ENCODE measurements at regions not wholly inside any gene's neighbourhood (a gene's known extent, or its start where the extent isn't known, plus 50 kb on each side); places are given as distances from the start of the nearest gene placed in this dataset.

GRCh38 chr10:10772411-10772810 lies 245.3 kb upstream of the CELF2 start:
- dilution Hi-C loops (cut with MboI; ENCODE audit: extremely low pct_ligation_motif_present, low sequenced_read_pairs), result no loop called here
- no peak for FAIRE-seq

GRCh38 chr10:10772874-10773508 lies 244.7 kb upstream of the CELF2 start:
- Histone ChIP-seq H3K9ac (replicated peaks; ENCODE audit: extremely low read depth, insufficient read depth, low read length) (no peak overlapping the region), H3K27me3 (ENCODE audit: control insufficient read depth in 2 of 2, insufficient read depth in 2 of 2, low read length in 2 of 2) (no peaks in the 10 kb centered on the region), H3K4me2 (ENCODE audit: insufficient read depth, low read length) (no peak overlapping the region), H3K4me1 (ENCODE audit: control insufficient read depth, extremely low read depth, insufficient read depth, low read length) (no peaks in the 10 kb centered on the region), H2AFZ (ENCODE audit: low read depth, low read length) (no peak overlapping the region), H3K27ac (ENCODE audit: insufficient read depth, low read depth, low read length) (no peak overlapping the region), H3K4me3 (replicated peaks in 1 of 3; ENCODE audit: insufficient read depth in 1 of 3, low read depth in 1 of 3, low read length in 3 of 3) (no peak overlapping the region), H3K36me3 (ENCODE audit: control insufficient read depth in 2 of 2, extremely low read depth in 1 of 2, insufficient read depth in 2 of 2, low read length in 2 of 2) (no peaks in the 10 kb centered on the region), H3K9me3 (replicated peaks; ENCODE audit: control insufficient read depth, insufficient read depth, low read length) (no peaks in the 10 kb centered on the region), H4K20me1 (replicated peaks; ENCODE audit: control insufficient read depth, extremely low read depth, insufficient read depth, low read length) (no peaks in the 10 kb centered on the region), H3K9me1 (replicated peaks; ENCODE audit: control insufficient read depth, extremely low read depth, insufficient read depth, low read length) (no peaks in the 10 kb centered on the region), H3K79me2 (ENCODE audit: control insufficient read depth, insufficient read depth, low read length) (no peaks in the 10 kb centered on the region)
- TF ChIP-seq MAX (IDR thresholded peaks at IDR 0.05; ENCODE audit: insufficient read depth, insufficient read length), result no peak
- no peak for TF ChIP-seq EZH2 (IDR thresholded peaks at IDR 0.05; ENCODE audit: borderline replicate concordance, low read depth, low read length, severe bottlenecking)
- no peak for TF ChIP-seq CTCF (IDR thresholded peaks at IDR 0.05; ENCODE audit: extremely low read depth in 1 of 2, insufficient read depth in 1 of 2, low read depth in 1 of 2, low read length in 2 of 2)
- no peak for TF ChIP-seq MYC (IDR thresholded peaks at IDR 0.05; ENCODE audit: low read depth, low read length)
- no TSS peak for BruUV-seq (replicated peaks)
- CTCF ChIA-PET, result interaction anchor here (0.9 kb wide), 1 partner anchor 9 kb away, joined by 3 read pairs; no protein-coding TSS in a partner anchor
- intact Hi-C loops (cut with micrococcal nuclease) (no loop called here), dilution Hi-C loops (cut with MboI; ENCODE audit: extremely low pct_ligation_motif_present, low sequenced_read_pairs) (no loop called here)
- POLR2A ChIA-PET, result no interaction called here
- FAIRE-seq (no peak), DNase-seq (ENCODE audit: low read depth, low spot score) (no peak)

More at GRCh38 chr10:10772411-10772810, 245.3 kb upstream of the CELF2 start:
- POLR2A ChIA-PET, result no interaction called here
- TF ChIP-seq POLR2AphosphoS5 (IDR thresholded peaks at IDR 0.05; ENCODE audit: insufficient read depth, low read depth, low read length) (no peak), MAX (IDR thresholded peaks at IDR 0.05; ENCODE audit: insufficient read depth, insufficient read length) (no peak), EZH2 (IDR thresholded peaks at IDR 0.05; ENCODE audit: borderline replicate concordance, low read depth, low read length, severe bottlenecking) (no peak)
- Histone ChIP-seq H3K9ac (replicated peaks; ENCODE audit: extremely low read depth, insufficient read depth, low read length) (no peak overlapping the region), H3K4me2 (ENCODE audit: insufficient read depth, low read length) (no peak overlapping the region), H3K27ac (ENCODE audit: insufficient read depth, low read depth, low read length) (no peak overlapping the region), H3K9me3 (replicated peaks; ENCODE audit: control insufficient read depth, insufficient read depth, low read length) (no peaks in the 10 kb centered on the region), H3K79me2 (ENCODE audit: control insufficient read depth, insufficient read depth, low read length) (no peaks in the 10 kb centered on the region), H3K4me3 (replicated peaks in 1 of 3; ENCODE audit: insufficient read depth in 1 of 3, low read depth in 1 of 3, low read length in 3 of 3) (no peak overlapping the region), H2AFZ (ENCODE audit: low read depth, low read length) (no peak overlapping the region), H3K36me3 (ENCODE audit: control insufficient read depth in 2 of 2, extremely low read depth in 1 of 2, insufficient read depth in 2 of 2, low read length in 2 of 2) (no peaks in the 10 kb centered on the region), H3K27me3 (ENCODE audit: control insufficient read depth in 2 of 2, insufficient read depth in 2 of 2, low read length in 2 of 2) (no peaks in the 10 kb centered on the region), H4K20me1 (replicated peaks; ENCODE audit: control insufficient read depth, extremely low read depth, insufficient read depth, low read length) (no peaks in the 10 kb centered on the region), H3K9me1 (replicated peaks; ENCODE audit: control insufficient read depth, extremely low read depth, insufficient read depth, low read length) (no peaks in the 10 kb centered on the region), H3K4me1 (ENCODE audit: control insufficient read depth, extremely low read depth, insufficient read depth, low read length) (no peaks in the 10 kb centered on the region)
- CTCF ChIA-PET, result interaction anchor here (0.9 kb wide), 1 partner anchor 10 kb away, joined by 3 read pairs; no protein-coding TSS in a partner anchor
- no TSS peak for BruUV-seq (replicated peaks)
- no peak for DNase-seq (ENCODE audit: low read depth, low spot score)
- intact Hi-C loops (cut with micrococcal nuclease), result no loop called here

Measured in endothelial cell of umbilical vein (primary cell).